Hindlimb muscle (tissue), 1 donor: ENCODE measurements at regions not wholly inside any gene's neighbourhood (a gene's known extent, or its start where the extent isn't known, plus 50 kb on each side); places are given as distances from the start of the nearest gene placed in this dataset.
"Not testable (repeated sequence)": the region's sequence is repeated elsewhere in the genome, so short reads cannot be mapped to it uniquely, and the experiment has no call there.

Experiments
- DNase-seq: peaks from one replicate; pipeline ENCODE4 v3.0.0-alpha.2; 2013

- DNase-seq, result no peak
These were observed 929.8 kb downstream of the KCNJ2 start for GRCh38 chr17:71099003-71099714.

DNA sequence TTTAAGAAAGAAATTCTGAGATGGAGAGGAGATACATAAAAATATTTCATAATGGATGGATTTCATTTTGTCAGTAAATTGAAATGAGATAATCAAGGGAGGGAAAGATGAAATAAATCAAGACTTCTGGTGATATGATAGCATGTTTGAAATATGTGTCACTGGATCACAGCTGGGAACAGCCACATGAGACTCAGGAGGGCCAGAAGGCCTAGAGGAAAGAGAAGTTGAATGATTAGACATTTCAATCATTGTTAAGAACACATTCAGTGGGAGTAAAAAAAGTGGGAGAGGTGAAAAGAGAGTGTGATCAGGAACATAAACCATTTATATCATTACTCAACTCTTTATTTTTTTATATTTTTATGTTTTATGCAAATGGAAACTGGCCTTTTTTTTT lies 933.4 kb downstream of the KCNJ2 start:
- no peak for DNase-seq

DNA sequence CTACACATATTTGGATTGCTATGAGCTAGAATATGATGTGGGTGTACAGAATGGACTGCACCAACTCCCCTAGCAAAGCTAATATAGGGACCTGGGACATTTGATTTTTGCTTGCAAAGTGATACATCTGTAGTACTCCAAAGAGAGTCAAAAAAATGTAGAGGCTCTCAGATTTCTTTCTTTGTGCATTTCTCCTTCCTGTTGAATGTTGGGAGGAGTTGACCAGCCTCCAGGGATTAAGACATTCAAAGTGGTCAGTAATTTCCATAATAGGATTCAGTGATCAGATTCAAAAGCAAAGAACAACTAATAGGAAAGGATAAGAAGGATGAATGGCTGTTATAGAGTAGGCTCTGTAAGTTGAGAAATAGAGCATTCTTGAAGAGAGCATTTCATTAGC lies 934.9 kb downstream of the KCNJ2 start:
- DNase-seq, result no peak

GRCh38 chr17:71106056-71106455 lies 936.7 kb downstream of the KCNJ2 start:
- DNase-seq, result not testable (repeated sequence)

DNA sequence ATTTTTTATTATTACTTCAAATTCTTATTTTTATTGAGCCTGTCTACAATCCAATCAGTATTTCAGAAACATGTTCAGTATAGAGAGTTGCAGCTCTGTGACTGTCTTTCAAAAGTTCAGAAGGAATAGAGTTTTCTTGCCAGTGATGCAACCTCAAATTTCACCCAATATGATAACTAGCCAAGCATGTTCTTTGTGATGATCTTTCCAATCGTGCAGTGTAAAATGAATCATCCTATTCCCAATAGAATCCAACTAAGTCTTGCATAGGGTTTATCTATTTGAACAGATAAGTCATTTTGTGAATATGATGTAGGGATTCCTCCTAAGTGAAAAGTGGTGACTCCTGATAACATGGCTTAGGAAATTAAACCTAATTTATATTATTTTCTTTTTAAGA lies 937.8 kb downstream of the KCNJ2 start:
- DNase-seq, result no peak

GRCh38 chr17:71109697-71110096 lies 940.4 kb downstream of the KCNJ2 start:
- DNase-seq, result no peak

- no peak for DNase-seq
These were observed 941.0 kb downstream of the KCNJ2 start for GRCh38 chr17:71110326-71110725.

- no peak for DNase-seq
These were observed 942.1 kb downstream of the KCNJ2 start for GRCh38 chr17:71111460-71111859.

DNA sequence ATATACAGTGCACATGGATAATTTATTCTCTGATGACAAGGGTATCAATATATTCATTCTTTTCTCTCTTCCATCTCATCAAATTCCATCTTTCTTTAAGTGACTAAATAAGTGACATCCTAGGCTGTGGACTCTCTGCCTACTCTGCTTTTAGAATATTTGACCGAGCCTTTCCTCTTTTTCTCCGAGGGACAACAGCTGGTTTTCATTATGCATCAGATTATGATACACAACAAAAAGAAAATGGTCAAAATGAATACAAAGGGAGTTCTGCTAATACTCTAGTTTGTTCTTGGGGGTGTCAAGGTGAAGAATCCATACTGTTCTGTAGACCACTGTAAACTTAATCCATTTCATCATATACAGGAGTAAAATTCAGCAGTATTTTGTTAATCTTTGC lies 942.6 kb downstream of the KCNJ2 start:
- no peak for DNase-seq

- no peak for DNase-seq
These were observed 944.0 kb downstream of the KCNJ2 start for GRCh38 chr17:71113347-71113746.

DNA sequence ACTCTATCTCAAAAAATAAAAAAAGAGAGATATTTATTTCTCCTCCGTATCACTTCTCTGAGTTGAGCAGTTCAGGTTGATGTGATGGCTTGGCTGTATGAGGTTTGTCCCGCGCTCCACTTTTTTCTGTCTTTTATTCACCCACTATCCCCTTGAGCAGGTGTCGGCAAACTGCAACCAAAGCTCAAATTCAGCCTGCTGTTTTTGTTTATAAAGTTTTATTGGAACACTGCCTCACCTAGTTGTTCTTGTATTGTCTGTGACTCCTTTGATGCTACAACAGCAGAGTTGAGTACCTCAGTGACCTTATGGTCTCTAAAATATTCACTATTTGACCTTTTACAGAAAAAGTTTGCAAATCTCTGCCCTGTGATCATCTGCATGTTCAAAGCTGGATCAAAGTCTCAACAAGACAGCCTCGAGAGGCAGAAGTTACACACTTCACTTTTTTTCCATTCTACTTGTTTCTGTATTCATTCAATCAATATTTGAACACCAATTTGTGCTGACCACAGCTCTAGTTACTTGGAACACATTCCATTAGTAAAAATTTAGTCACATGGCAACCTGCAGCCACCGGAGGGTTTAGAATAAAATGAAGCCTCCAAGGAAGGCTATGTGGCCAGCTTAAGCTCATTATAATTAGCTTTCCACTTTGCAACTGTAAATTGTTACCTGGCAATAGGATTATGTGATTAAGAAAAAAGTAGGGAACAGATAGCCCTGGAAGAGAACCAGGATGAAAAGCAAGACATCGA lies 945.8 kb downstream of the KCNJ2 start:
- no peak for DNase-seq

DNA sequence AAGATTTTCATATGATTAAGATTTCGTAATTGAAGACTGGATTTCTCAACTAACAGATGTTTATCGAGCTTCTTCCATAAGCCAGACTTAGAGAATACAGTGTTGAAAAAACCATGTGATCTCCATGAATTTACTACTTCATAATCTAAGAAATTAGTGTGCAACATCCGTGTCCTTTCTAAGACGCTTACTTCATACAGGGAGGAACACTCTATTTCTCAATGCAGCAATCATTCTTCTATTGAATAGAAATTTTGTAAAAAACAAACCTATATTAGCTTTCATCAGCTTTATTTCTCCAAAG lies 946.3 kb downstream of the KCNJ2 start:
- no peak for DNase-seq

DNA sequence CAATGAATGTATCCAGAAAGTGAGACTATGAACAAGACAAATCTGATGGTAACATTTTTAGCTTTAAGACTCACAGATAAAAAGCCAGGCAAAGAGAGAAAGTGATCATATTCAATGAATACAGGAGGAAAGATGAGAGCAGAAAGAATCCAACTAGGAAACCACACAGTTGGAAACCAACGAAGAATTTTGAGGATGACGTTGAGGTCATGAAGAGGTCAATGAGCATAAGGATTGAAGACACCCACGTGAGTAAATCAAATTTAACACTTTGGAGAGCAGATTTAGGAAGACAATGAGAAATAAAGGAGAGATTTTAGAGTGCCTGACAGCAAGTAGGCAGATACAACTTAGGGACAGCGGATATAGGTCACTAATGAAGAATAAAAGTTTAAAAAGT lies 948.1 kb downstream of the KCNJ2 start:
- no peak for DNase-seq

GRCh38 chr17:71118039-71118438 lies 948.7 kb downstream of the KCNJ2 start:
- no peak for DNase-seq

- no peak for DNase-seq
These were observed 958.1 kb downstream of the KCNJ2 start for GRCh38 chr17:71127416-71127815.

DNA sequence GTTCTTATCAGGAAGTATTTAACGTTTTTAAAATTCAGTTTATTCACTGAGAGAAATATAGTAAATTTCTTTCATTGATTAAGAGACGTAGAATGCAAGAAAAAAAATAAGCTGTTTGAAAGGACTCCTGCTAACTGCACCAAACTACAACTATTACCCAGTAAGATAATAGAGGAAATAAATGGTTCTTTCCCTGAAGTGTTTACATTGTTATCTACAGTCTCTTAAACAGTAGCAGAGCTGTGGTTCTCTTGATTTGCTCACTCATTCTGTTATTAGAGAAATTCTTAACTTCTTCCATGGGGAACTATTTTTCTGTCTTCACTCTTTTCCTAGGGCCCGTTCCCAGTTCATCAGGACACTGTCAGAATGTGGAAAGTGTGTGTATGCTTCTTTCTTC lies 973.0 kb downstream of the KCNJ2 start:
- DNase-seq, result no peak

GRCh38 chr17:71145486-71145885 lies 975.3 kb upstream of the SOX9 start:
- DNase-seq, result no peak

- no peak for DNase-seq
These were observed 972.9 kb upstream of the SOX9 start for GRCh38 chr17:71147906-71148305.

DNA sequence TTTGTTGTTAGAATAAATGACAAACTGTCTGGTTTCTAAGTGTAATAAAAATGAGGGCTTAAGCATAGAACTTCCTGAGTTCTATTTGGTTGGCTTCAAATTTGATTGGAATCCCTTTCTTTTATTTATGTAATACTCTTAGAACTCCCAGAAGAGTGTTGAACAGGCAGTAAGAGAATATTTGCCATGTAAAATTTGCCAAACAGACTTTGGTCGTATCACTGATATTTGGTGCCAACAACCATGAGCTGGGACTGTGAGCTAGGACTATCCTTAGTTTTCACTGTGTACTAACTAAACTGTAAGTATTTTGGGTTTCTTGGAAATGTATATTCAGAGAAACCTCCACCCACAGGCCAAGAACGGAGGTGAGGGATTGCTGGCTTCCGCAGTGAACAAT lies 971.2 kb upstream of the SOX9 start:
- no peak for DNase-seq

DNA sequence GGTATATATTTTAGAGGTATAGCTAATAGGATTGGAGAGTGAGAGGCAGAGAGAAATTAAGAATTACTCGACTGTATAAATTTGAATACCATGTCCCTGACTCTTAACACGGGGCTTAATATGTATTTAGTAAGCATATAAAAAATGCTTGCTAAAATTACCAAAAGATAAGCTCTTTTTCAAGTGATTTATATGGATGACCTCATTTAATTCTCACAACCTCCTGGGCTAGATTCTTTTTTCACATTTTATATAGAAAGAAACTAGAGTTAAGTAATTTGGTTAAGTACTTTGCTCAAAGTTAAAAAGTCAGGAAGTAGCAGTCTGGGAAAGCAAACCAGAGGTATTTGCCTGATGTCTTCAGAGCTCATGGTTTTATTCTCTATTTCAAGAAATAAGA lies 963.5 kb upstream of the SOX9 start:
- no peak for DNase-seq

DNA sequence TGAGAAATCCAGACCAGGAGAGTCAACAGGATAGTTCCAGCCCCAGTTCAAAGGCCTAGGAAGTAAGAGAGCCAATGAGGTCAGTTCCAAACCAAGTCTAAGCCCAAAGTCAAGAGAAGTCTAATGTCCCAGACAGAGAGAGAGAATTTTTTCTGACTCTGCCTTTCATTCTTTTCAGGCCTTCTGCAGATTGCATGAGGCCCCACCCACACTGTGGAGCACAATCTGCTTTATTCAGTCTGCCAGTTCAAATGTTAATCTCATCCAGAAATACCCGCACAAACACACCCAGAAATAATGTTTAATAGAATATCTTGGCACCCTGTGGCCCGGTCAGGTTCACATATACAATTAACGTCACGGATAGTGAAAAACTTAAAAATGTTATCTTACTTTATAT lies 962.4 kb upstream of the SOX9 start:
- DNase-seq, result no peak

- no peak for DNase-seq
These were observed 957.6 kb upstream of the SOX9 start for GRCh38 chr17:71163121-71163812.

- no peak for DNase-seq
These were observed 957.1 kb upstream of the SOX9 start for GRCh38 chr17:71163813-71164122.

DNA sequence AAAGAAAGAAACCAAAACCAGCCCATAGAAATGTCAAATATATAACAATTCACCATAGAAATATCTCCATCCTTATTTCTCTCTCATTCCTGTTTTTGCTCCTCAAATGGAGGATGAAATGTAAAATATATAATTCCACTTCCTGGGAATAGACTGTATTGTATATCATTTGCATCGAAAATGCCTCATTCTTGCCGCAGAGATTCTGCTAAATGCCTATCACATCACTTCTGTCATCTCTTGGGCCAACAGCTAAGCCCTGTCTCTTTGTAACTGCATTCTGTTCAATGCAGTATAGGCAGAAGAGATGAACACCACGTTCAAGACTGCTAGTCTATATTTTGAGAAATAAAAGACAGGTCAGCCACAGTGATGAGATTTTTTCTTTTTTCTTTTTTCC lies 956.3 kb upstream of the SOX9 start:
- DNase-seq, result no peak
